Ovary (tissue), 7 donors: ENCODE measurements at regions not wholly inside any gene's neighbourhood (a gene's known extent, or its start where the extent isn't known, plus 50 kb on each side); places are given as distances from the start of the nearest gene placed in this dataset.

Experiments
- DNase-seq, 5 donors: peaks; one replicate each; pipeline ENCODE4 v3.0.0-alpha.2; 2019 to 2020
- H3K27ac ChIP-seq, 2 donors: fragments of 200-600 bp; one replicate each; pipeline versions ENCODE4 v1.5.1 to v1.8.0; 2019 to 2022
- H3K27me3 ChIP-seq: fragments of 200-600 bp; one replicate; pipeline ENCODE4 v1.8.0; 2022
- H3K36me3 ChIP-seq: fragments of 200-600 bp; sonication (generic); one replicate; pipeline ENCODE4 v1.5.1; 2019
- H3K4me1 ChIP-seq: one replicate; pipeline ENCODE4 v1.8.1; 2013; ENCODE audit warnings: mild to moderate bottlenecking, moderate library complexity; ENCODE audit not compliant: insufficient read depth
- H3K4me3 ChIP-seq: fragments of 200-600 bp; sonication (generic); one replicate; pipeline ENCODE4 v1.5.1; 2017
- H3K9me3 ChIP-seq, 2 donors: fragments of 200-600 bp in 1 of 2; sonication (generic) in 1 of 2; one replicate each; pipeline versions ENCODE4 v1.5.1 to v1.8.1; 2013 to 2019; ENCODE audit warnings: mild to moderate bottlenecking in 1 of 2, moderate library complexity in 1 of 2
- CTCF ChIP-seq, 3 donors: fragments of 450-650 bp in 2 of 3; fragments of 200-600 bp in 1 of 3; IDR thresholded peaks; one replicate each; pipeline versions ENCODE4 v1.5.1 to v1.8.0; 2016 to 2022; ENCODE audit warnings: antibody characterized with exemption in 3 of 3, mild to moderate bottlenecking in 1 of 3
- EP300 ChIP-seq: sonication (generic); formaldehyde crosslinking; IDR thresholded peaks from one replicate; pipeline ENCODE4 v1.6.1; 2017; ENCODE audit warnings: antibody characterized with exemption
- POLR2A ChIP-seq: fragments of 450-650 bp; IDR thresholded peaks from one replicate; pipeline ENCODE4 v1.6.1; 2017; ENCODE audit warnings: antibody characterized with exemption, mild to moderate bottlenecking, moderate library complexity
- WGBS, 3 donors: extraction: QIAGEN DNeasy Blood & Tissue Kit in 1 of 3; methylation state at CpG; one replicate each; pipeline versions ENCODE4 v1.1.5 to v1.1.7; 2013 to 2017; 5-methylcytosine and 5-hydroxymethylcytosine counted together
- intact Hi-C, 4 donors: fragments of 100-400 bp; cut with DNase I; formaldehyde crosslinking; loops; one replicate each; pipeline versions ENCODE4 v1.11.0 to v1.15.1; 2022 to 2023
- donor health status: DM: no; HTN: no; CAD: no; lungs with moderate emphysema.
- donor health status: DM: no; HTN: no; CAD: no.
- donor health status: Bipolar disorder and iron deficiency.
- donor health status: DM: no; HTN: no; CAD: no.
- donor health status: DM: yes; HTN: yes; CAD: no.

GRCh38 chr3:22893101-22893500 is 310.0 kb upstream of the UBE2E2 start:
- H3K4me1 ChIP-seq, result peaks cover 6% of the 10 kb centered on the region
- H3K27ac ChIP-seq, result no peak overlapping the region
- no peak overlapping the region for H3K4me3 ChIP-seq
- H3K27me3 ChIP-seq, result no peaks in the 10 kb centered on the region
- H3K9me3 ChIP-seq, result no peaks in the 10 kb centered on the region
- TF ChIP-seq CTCF (IDR thresholded peaks at IDR 0.05) (no peak), EP300 (no peak), POLR2A (no peak)
- H3K36me3 ChIP-seq, result no peaks in the 10 kb centered on the region
- WGBS, 3 donors, result 55 to 68% (median 65%) methylated on average over 2 of the region's 2 CpGs
- no peak for DNase-seq
- intact Hi-C loops, result no loop called here

- intact Hi-C loops, result no loop called here
- no peaks in the 10 kb centered on the region for H3K27me3 ChIP-seq
- peaks cover 6% of the 10 kb centered on the region for H3K4me1 ChIP-seq
- H3K36me3 ChIP-seq, result no peaks in the 10 kb centered on the region
- DNase-seq, result peak in 1 of 5 donors; percentile 28
- no peak overlapping the region for H3K4me3 ChIP-seq
- TF ChIP-seq POLR2A (no peak), EP300 (no peak), CTCF (IDR thresholded peaks at IDR 0.05) (no peak)
- peak overlapping the region in 1 of 2 donors; percentile 35 for H3K27ac ChIP-seq
- WGBS, 3 donors, result 44 to 58% (median 47%) methylated on average over 3 of the region's 3 CpGs
- no peaks in the 10 kb centered on the region for H3K9me3 ChIP-seq
Observed at GRCh38 chr3:22893644-22894325, 309.3 kb upstream of the UBE2E2 start.

- TF ChIP-seq CTCF (IDR thresholded peaks at IDR 0.05) (no peak), EP300 (no peak), POLR2A (no peak)
- WGBS, 3 donors, result 71 to 85% (median 78%) methylated on average over 1 of the region's 1 CpG
- H3K9me3 ChIP-seq, result no peaks in the 10 kb centered on the region
- intact Hi-C loops, result no loop called here
- no peak overlapping the region for H3K27ac ChIP-seq
- no peak for DNase-seq
- H3K4me3 ChIP-seq, result no peak overlapping the region
- no peaks in the 10 kb centered on the region for H3K27me3 ChIP-seq
- no peaks in the 10 kb centered on the region for H3K36me3 ChIP-seq
- H3K4me1 ChIP-seq, result peaks cover 6% of the 10 kb centered on the region
Observed at GRCh38 chr3:22894865-22895264, 308.3 kb upstream of the UBE2E2 start.

- H3K4me3 ChIP-seq, result no peak overlapping the region
- H3K4me1 ChIP-seq, result peaks cover 6% of the 10 kb centered on the region
- DNase-seq, result no peak
- H3K27ac ChIP-seq, result no peak overlapping the region
- 96 to 98% (median 97%) methylated on average over 3 of the region's 3 CpGs for WGBS, 3 donors
- no peaks in the 10 kb centered on the region for H3K27me3 ChIP-seq
- no peaks in the 10 kb centered on the region for H3K9me3 ChIP-seq
- no peaks in the 10 kb centered on the region for H3K36me3 ChIP-seq
- TF ChIP-seq CTCF (IDR thresholded peaks at IDR 0.05) (no peak), EP300 (no peak), POLR2A (no peak)
- intact Hi-C loops, result no loop called here
Observed at GRCh38 chr3:22895671-22896070, 307.5 kb upstream of the UBE2E2 start.
